ENCODE measurements at regions not wholly inside any gene's neighbourhood (a gene's known extent, or its start where the extent isn't known, plus 50 kb on each side); places are given as distances from the start of the nearest gene placed in this dataset.

GRCh38 chr18:44089732-44090131, 591.0 kb upstream of the SETBP1 start:
- ChIA-PET CTCF (no interaction called here), RAD21 (ENCODE audit: low non-redundant PET in 1 of 2, low total read pairs in 2 of 2, uncharacterized antibody in 2 of 2, unreplicated experiment in 2 of 2) (no interaction called here), POLR2A (no interaction called here)
- no peak overlapping the region for H3K9ac ChIP-seq (ENCODE audit: low read length)
- no peaks in the 10 kb centered on the region for H3K36me3 ChIP-seq (ENCODE audit: control insufficient read depth in 1 of 2, insufficient read depth in 2 of 2, low read length in 2 of 2)
- no peaks in the 10 kb centered on the region for H3K79me2 ChIP-seq (ENCODE audit: insufficient read depth, low read length)
- no TSS peak for BruUV-seq (replicated peaks)
- no peaks in the 10 kb centered on the region for H4K20me1 ChIP-seq (ENCODE audit: insufficient read depth)
- no peak overlapping the region for H3K4me2 ChIP-seq (ENCODE audit: low read length)
- no peak for ATAC-seq
- DNase-seq (ENCODE audit: low read depth, low spot score): no peak
- intact Hi-C loops (cut with micrococcal nuclease): no loop called here
- H3K9me2 ChIP-seq (ENCODE audit: insufficient read depth): no peaks in the 10 kb centered on the region
- no peak overlapping the region for H2AFZ ChIP-seq (ENCODE audit: low read depth, low read length, poor library complexity, severe bottlenecking)
- no peak overlapping the region for H3K27ac ChIP-seq (ENCODE audit: low read depth, low read length)
- H3K9me3 ChIP-seq (ENCODE audit: control insufficient read depth in 1 of 2, insufficient read depth in 1 of 2, low read depth in 1 of 2, low read length in 2 of 2): peaks cover 0 to 15% of the 10 kb centered on the region in 2 experiments; a peak in 2 of 4 replicates
- no peaks in the 10 kb centered on the region for H3K27me3 ChIP-seq (ENCODE audit: insufficient read depth, low read length)
- H3K4me3 ChIP-seq (replicated peaks in 1 of 2; ENCODE audit: low read depth in 1 of 2, low read length in 2 of 2): no peak overlapping the region
- H3K4me1 ChIP-seq (ENCODE audit: control insufficient read depth in 1 of 2, insufficient read depth in 2 of 2, low read length in 2 of 2): no peaks in the 10 kb centered on the region
- no peak for TF ChIP-seq FOSL1 (IDR thresholded peaks at IDR 0.05; ENCODE audit: low read depth)
- TF ChIP-seq CEBPB (IDR thresholded peaks at IDR 0.05; ENCODE audit: low read depth): no peak
- no peak for TF ChIP-seq CTCF (IDR thresholded peaks at IDR 0.05 in 2 of 3, conservative IDR thresholded peaks at IDR 0.05 in 1 of 3; ENCODE audit: borderline replicate concordance in 1 of 3, insufficient read depth in 1 of 3, low read depth in 2 of 3, low read length in 2 of 3)
- no peak for TF ChIP-seq REST (IDR thresholded peaks at IDR 0.05; ENCODE audit: low read depth)
- no peak for TF ChIP-seq POLR2AphosphoS5 (IDR thresholded peaks at IDR 0.05; ENCODE audit: low read depth, low read length)
- no peak for TF ChIP-seq POLR2A (IDR thresholded peaks at IDR 0.05; ENCODE audit: borderline replicate concordance, extremely low read depth, insufficient read depth, insufficient read length)
- no peak for TF ChIP-seq YY1 (IDR thresholded peaks at IDR 0.05; ENCODE audit: extremely low read depth, insufficient replicate concordance, low read depth, low read length)
- no peak for TF ChIP-seq ZBTB33 (IDR thresholded peaks at IDR 0.05; ENCODE audit: extremely low read depth, insufficient replicate concordance, low read length)
- TF ChIP-seq SIN3A (IDR thresholded peaks at IDR 0.05; ENCODE audit: low read depth): no peak
- no peak for TF ChIP-seq EZH2phosphoT487 (IDR thresholded peaks at IDR 0.05; ENCODE audit: borderline replicate concordance)
- no peak for TF ChIP-seq ZFX (IDR thresholded peaks at IDR 0.05)
- TF ChIP-seq EZH2 (IDR thresholded peaks at IDR 0.05): no peak
- TF ChIP-seq MAX (IDR thresholded peaks at IDR 0.05): no peak
- no peak for TF ChIP-seq CBX3 (IDR thresholded peaks at IDR 0.05; ENCODE audit: low read depth)
- no peak for TF ChIP-seq ELF1 (IDR thresholded peaks at IDR 0.05; ENCODE audit: borderline replicate concordance, low read depth)
- TF ChIP-seq RAD21 (IDR thresholded peaks at IDR 0.05; ENCODE audit: low read depth): no peak
- TF ChIP-seq JUND (IDR thresholded peaks at IDR 0.05): no peak
- no peak for TF ChIP-seq SP1 (IDR thresholded peaks at IDR 0.05; ENCODE audit: low read depth)

Measured in HCT116 (cell line).